AG20443 (cell line): ENCODE measurements at regions not wholly inside any gene's neighbourhood (a gene's known extent, or its start where the extent isn't known, plus 50 kb on each side); places are given as distances from the start of the nearest gene placed in this dataset.
"Not testable (repeated sequence)": the region's sequence is repeated elsewhere in the genome, so short reads cannot be mapped to it uniquely, and the experiment has no call there.

Source experiments
- DNase-seq: peaks from one replicate; pipeline ENCODE4 v3.0.0; 2012; ENCODE audit warnings: low spot score, mixed read lengths

- no peak for DNase-seq
These were observed 162.9 kb downstream of the TRIB2 start for GRCh38 chr2:12879649-12880048.

- DNase-seq, result no peak
These were observed 165.2 kb downstream of the TRIB2 start for GRCh38 chr2:12881952-12882351.

GRCh38 chr2:12882393-12882792 is 165.7 kb downstream of the TRIB2 start:
- no peak for DNase-seq

- peak; percentile 29 for DNase-seq
These were observed 167.2 kb downstream of the TRIB2 start for GRCh38 chr2:12883906-12884305.

GRCh38 chr2:12884713-12885282 is 168.1 kb downstream of the TRIB2 start:
- peak; percentile 82 for DNase-seq

GRCh38 chr2:12890066-12890465 is 173.3 kb downstream of the TRIB2 start:
- DNase-seq, result no peak

GRCh38 chr2:12890481-12890991 is 173.8 kb downstream of the TRIB2 start:
- DNase-seq, result no peak

GRCh38 chr2:12895017-12895416 is 178.3 kb downstream of the TRIB2 start:
- no peak for DNase-seq

GRCh38 chr2:12896318-12896982 is 179.7 kb downstream of the TRIB2 start:
- no peak for DNase-seq

- DNase-seq, result no peak
These were observed 180.4 kb downstream of the TRIB2 start for GRCh38 chr2:12897181-12897580.

GRCh38 chr2:12903272-12903671 is 186.5 kb downstream of the TRIB2 start:
- peak; percentile 18 for DNase-seq

- DNase-seq, result no peak
These were observed 193.7 kb downstream of the TRIB2 start for GRCh38 chr2:12910431-12910830.

- DNase-seq, result peak; percentile 25
These were observed 199.1 kb downstream of the TRIB2 start for GRCh38 chr2:12915787-12916186.

GRCh38 chr2:12918138-12918834 is 201.6 kb downstream of the TRIB2 start:
- DNase-seq, result peak; percentile 11

- peak; percentile 78 for DNase-seq
These were observed 202.2 kb downstream of the TRIB2 start for GRCh38 chr2:12918835-12919445.

GRCh38 chr2:12921321-12921720 is 204.6 kb downstream of the TRIB2 start:
- no peak for DNase-seq

GRCh38 chr2:12923907-12924610 is 207.3 kb downstream of the TRIB2 start:
- DNase-seq, result peak; percentile 65

- not testable (repeated sequence) for DNase-seq
These were observed 209.9 kb downstream of the TRIB2 start for GRCh38 chr2:12926641-12927040.

GRCh38 chr2:12928197-12928774 is 211.6 kb downstream of the TRIB2 start:
- peak; percentile 39 for DNase-seq

GRCh38 chr2:12928775-12929401 is 212.2 kb downstream of the TRIB2 start:
- DNase-seq, result no peak

GRCh38 chr2:12929758-12930157 is 213.0 kb downstream of the TRIB2 start:
- DNase-seq, result no peak
